SK-N-SH (cell line): ENCODE measurements at regions not wholly inside any gene's neighbourhood (a gene's known extent, or its start where the extent isn't known, plus 50 kb on each side); places are given as distances from the start of the nearest gene placed in this dataset.

Experiments used
- CTCF ChIA-PET: fragments of 300-600, 350-600 bp; formaldehyde crosslinking; extraction: SDS; loops from one replicate; lab custom pipeline; 2021; lab: Yijun Ruan, JAX
- POLR2A ChIA-PET: fragments of 350-600 bp; sonication (Branson Sonifier 250); formaldehyde crosslinking; extraction: SDS; loops from one replicate; lab custom pipeline; 2020; ENCODE audit warnings: antibody characterized with exemption, inconsistent platforms; lab: Yijun Ruan, JAX
- DNase-seq: peaks from one replicate; pipeline ENCODE4 v3.0.0; 2012
- H2AFZ ChIP-seq: fragments of 200-600 bp; sonication (generic); 2 replicates; pipeline ENCODE4 v1.8.1; 2016; ENCODE audit warnings: antibody characterized with exemption, mild to moderate bottlenecking, low read depth
- H3F3A ChIP-seq: fragments of 200-600 bp; sonication (generic); replicated peaks from 2 replicates; pipeline ENCODE3; 2016; ENCODE audit warnings: antibody characterized with exemption, mild to moderate bottlenecking; ENCODE audit not compliant: insufficient read depth
- H3K27ac ChIP-seq, 2 experiments: fragments of 200-500 bp in 1 of 2; fragments of 200-600 bp in 1 of 2; sonication (Bioruptor generic) in 1 of 2; sonication (generic), shearing (Covaris generic) in 1 of 2; 2 replicates each; pipeline versions ENCODE4 v1.5.1 to v1.6.1; 2014 to 2016; ENCODE audit warnings: low read depth in 2 of 2, inconsistent platforms in 1 of 2, low read length in 1 of 2, mild to moderate bottlenecking in 1 of 2, mixed read lengths in 1 of 2
- H3K27me3 ChIP-seq: fragments of 200-600 bp; sonication (generic), shearing (Covaris generic); 2 replicates; pipeline ENCODE4 v1.6.1; 2016; ENCODE audit warnings: mixed run types; ENCODE audit not compliant: insufficient read depth
- H3K36me3 ChIP-seq, 2 experiments: fragments of 200-500 bp in 1 of 2; fragments of 200-600 bp in 1 of 2; sonication (Bioruptor generic) in 1 of 2; sonication (generic) in 1 of 2; replicated peaks in 1 of 2; 2 replicates each; pipeline versions ENCODE3 to v1.5.1; 2014 to 2016; ENCODE audit warnings: low read length in 1 of 2, mild to moderate bottlenecking in 1 of 2; ENCODE audit not compliant: insufficient read depth in 2 of 2, control insufficient read depth in 1 of 2
- H3K4me1 ChIP-seq, 2 experiments: fragments of 200-500 bp in 1 of 2; fragments of 200-600 bp in 1 of 2; sonication (Bioruptor generic) in 1 of 2; sonication (generic), shearing (Covaris generic) in 1 of 2; 2 replicates each; pipeline versions ENCODE4 v1.5.1 to v1.6.1; 2014 to 2016; ENCODE audit warnings: low read depth in 1 of 2, low read length in 1 of 2, mixed run types in 1 of 2; ENCODE audit not compliant: insufficient read depth in 2 of 2, control insufficient read depth in 1 of 2
- H3K4me2 ChIP-seq: fragments of 200-600 bp; sonication (generic), shearing (Covaris generic); 2 replicates; pipeline ENCODE4 v1.6.1; 2017; ENCODE audit warnings: mixed run types
- H3K4me3 ChIP-seq, 2 experiments: fragments of 200-500 bp in 1 of 2; fragments of 200-600 bp in 1 of 2; sonication (Bioruptor generic) in 1 of 2; sonication (generic), shearing (Covaris generic) in 1 of 2; 2 replicates each; pipeline versions ENCODE4 v1.5.1 to v1.8.1; 2014 to 2016; ENCODE audit warnings: low read depth in 2 of 2, inconsistent platforms in 1 of 2, low read length in 1 of 2, mild to moderate bottlenecking in 1 of 2, mixed read lengths in 1 of 2, moderate library complexity in 1 of 2
- H3K79me2 ChIP-seq: fragments of 200-600 bp; sonication (generic); 2 replicates; pipeline ENCODE4 v1.8.1; 2017; ENCODE audit warnings: mild to moderate bottlenecking; ENCODE audit not compliant: insufficient read depth
- H3K9ac ChIP-seq: fragments of 200-600 bp; sonication (generic); 2 replicates; pipeline ENCODE4 v1.6.1; 2017; ENCODE audit warnings: mixed run types
- H3K9me2 ChIP-seq: fragments of 200-600 bp; sonication (generic); 2 replicates; pipeline ENCODE4 v1.6.1; 2017; ENCODE audit warnings: mixed run types
- H3K9me3 ChIP-seq: fragments of 200-600 bp; sonication (generic); 2 replicates; pipeline ENCODE4 v1.6.1; 2017; ENCODE audit warnings: mixed run types, mild to moderate bottlenecking, moderate library complexity
- H4K20me1 ChIP-seq: fragments of 200-600 bp; sonication (generic); 2 replicates; pipeline ENCODE4 v1.6.1; 2017; ENCODE audit warnings: mild to moderate bottlenecking, mixed run types; ENCODE audit not compliant: insufficient read depth
- CHD2 ChIP-seq: fragments of 150-350 bp; IDR thresholded peaks from 2 replicates; pipeline ENCODE4 v1.6.1; 2018; ENCODE audit warnings: low read length; ENCODE audit not compliant: partially characterized antibody
- CTCF ChIP-seq: fragments of 200-600 bp; sonication (generic); IDR thresholded peaks from 2 replicates; pipeline ENCODE4 v1.6.1; 2017; ENCODE audit warnings: antibody characterized with exemption, mild to moderate bottlenecking, moderate library complexity
- ELF1 ChIP-seq: IDR thresholded peaks from 2 replicates; pipeline ENCODE4 v1.4.0; 2012
- EP300 ChIP-seq, 2 experiments: IDR thresholded peaks; 2 replicates each; pipeline versions ENCODE4 v1.4.0 to v1.6.1; 2012; ENCODE audit warnings: borderline replicate concordance in 1 of 2, low read depth in 1 of 2, low read length in 1 of 2
- FOSL2 ChIP-seq: IDR thresholded peaks from 2 replicates; pipeline ENCODE4 v1.4.0; 2012; ENCODE audit warnings: low read depth, mild to moderate bottlenecking, moderate library complexity, borderline replicate concordance
- FOXJ3 ChIP-seq: sonication (generic); formaldehyde crosslinking; IDR thresholded peaks from 2 replicates; pipeline ENCODE4 v1.5.1; 2020; ENCODE audit warnings: mild to moderate bottlenecking, missing genetic modification reagents
- GABPA ChIP-seq: IDR thresholded peaks from 2 replicates; pipeline ENCODE4 v1.4.0; 2012; ENCODE audit warnings: low read depth, mild to moderate bottlenecking
- GATA2 ChIP-seq: sonication (generic); formaldehyde crosslinking; IDR thresholded peaks from 2 replicates; pipeline ENCODE4 v1.5.0; 2020; ENCODE audit warnings: mild to moderate bottlenecking, missing genetic modification reagents
- JUND ChIP-seq: IDR thresholded peaks from 2 replicates; pipeline ENCODE4 v1.4.0; 2012
- MXI1 ChIP-seq: IDR thresholded peaks from 2 replicates; pipeline ENCODE4 v1.6.1; 2012; ENCODE audit warnings: mild to moderate bottlenecking, low read depth, low read length, improper control_type of control experiment
- NFIC ChIP-seq: IDR thresholded peaks from 2 replicates; pipeline ENCODE4 v1.4.0; 2012; ENCODE audit warnings: borderline replicate concordance
- POLR2AphosphoS5 ChIP-seq: IDR thresholded peaks from 2 replicates; pipeline ENCODE4 v1.6.1; 2012; ENCODE audit warnings: low read depth, low read length
- RAD21 ChIP-seq: IDR thresholded peaks from 2 replicates; pipeline ENCODE4 v1.6.1; 2012; ENCODE audit warnings: mild to moderate bottlenecking, low read length
- RFX5 ChIP-seq: IDR thresholded peaks from 2 replicates; pipeline ENCODE4 v1.6.1; 2012; ENCODE audit warnings: mild to moderate bottlenecking, improper control_type of control experiment, low read length
- RXRA ChIP-seq: IDR thresholded peaks from 2 replicates; pipeline ENCODE4 v1.4.0; 2012; ENCODE audit warnings: low read depth, mild to moderate bottlenecking, borderline replicate concordance
- SIN3A ChIP-seq: IDR thresholded peaks from 2 replicates; pipeline ENCODE4 v1.6.1; 2012; ENCODE audit warnings: low read depth, mild to moderate bottlenecking, low read length, moderate library complexity, borderline replicate concordance
- SMC3 ChIP-seq: IDR thresholded peaks from 2 replicates; pipeline ENCODE4 v1.6.1; 2012; ENCODE audit warnings: low read depth, low read length, improper control_type of control experiment
- TEAD4 ChIP-seq: IDR thresholded peaks from 2 replicates; pipeline ENCODE4 v1.4.0; 2012; ENCODE audit warnings: mild to moderate bottlenecking, borderline replicate concordance; ENCODE audit not compliant: insufficient read depth
- USF2 ChIP-seq: fragments of 150-350 bp; IDR thresholded peaks from 2 replicates; pipeline ENCODE4 v1.6.1; 2017; ENCODE audit warnings: antibody characterized with exemption, low read length, low read depth, borderline replicate concordance
- ZBTB33 ChIP-seq: IDR thresholded peaks from 2 replicates; pipeline ENCODE4 v1.4.0; 2012; ENCODE audit warnings: low read depth, borderline replicate concordance
- WGBS: methylation state at CpG from one replicate; pipeline ENCODE4 v1.1.6; 2017; ENCODE audit warnings: low lambda C conversion rate; 5-methylcytosine and 5-hydroxymethylcytosine counted together

- no peak overlapping the region for H2AFZ ChIP-seq
- H3K27me3 ChIP-seq = no peaks in the 10 kb centered on the region
- WGBS = 92% methylated on average over 7 of the region's 7 CpGs
- no peak overlapping the region for H3K4me3 ChIP-seq
- H3K4me2 ChIP-seq = no peak overlapping the region
- H3K4me1 ChIP-seq = no peaks in the 10 kb centered on the region
- H3K79me2 ChIP-seq = no peaks in the 10 kb centered on the region
- ChIA-PET CTCF (no interaction called here), POLR2A (no interaction called here)
- peaks cover 4% of the 10 kb centered on the region for H3F3A ChIP-seq
- H3K27ac ChIP-seq = no peak overlapping the region
- no peak for DNase-seq
- H3K9ac ChIP-seq = no peak overlapping the region
- no peaks in the 10 kb centered on the region for H3K9me3 ChIP-seq
- TF ChIP-seq FOXJ3 (CRISPR knock-in tag) (no peak), POLR2AphosphoS5 (no peak), ELF1 (no peak), GABPA (no peak), ZBTB33 (no peak), RFX5 (no peak), TEAD4 (no peak), CHD2 (no peak), MXI1 (no peak), SIN3A (no peak), FOSL2 (no peak), SMC3 (no peak), RXRA (no peak), USF2 (no peak), CTCF (no peak), GATA2 (CRISPR knock-in tag) (no peak), EP300 (IDR thresholded peaks at IDR 0.05; ENCODE audit: borderline replicate concordance in 1 of 2, low read depth in 1 of 2, low read length in 1 of 2) (no peak), NFIC (no peak), JUND (no peak), RAD21 (no peak)
- H3K36me3 ChIP-seq = no peaks in the 10 kb centered on the region
- H3K9me2 ChIP-seq = no peaks in the 10 kb centered on the region
- H4K20me1 ChIP-seq = no peaks in the 10 kb centered on the region
Observed at GRCh38 chr20:19922716-19923115, 94.4 kb upstream of the NAA20 start.
